ENCODE measurements at regions not wholly inside any gene's neighbourhood (a gene's known extent, or its start where the extent isn't known, plus 50 kb on each side); places are given as distances from the start of the nearest gene placed in this dataset.

DNA sequence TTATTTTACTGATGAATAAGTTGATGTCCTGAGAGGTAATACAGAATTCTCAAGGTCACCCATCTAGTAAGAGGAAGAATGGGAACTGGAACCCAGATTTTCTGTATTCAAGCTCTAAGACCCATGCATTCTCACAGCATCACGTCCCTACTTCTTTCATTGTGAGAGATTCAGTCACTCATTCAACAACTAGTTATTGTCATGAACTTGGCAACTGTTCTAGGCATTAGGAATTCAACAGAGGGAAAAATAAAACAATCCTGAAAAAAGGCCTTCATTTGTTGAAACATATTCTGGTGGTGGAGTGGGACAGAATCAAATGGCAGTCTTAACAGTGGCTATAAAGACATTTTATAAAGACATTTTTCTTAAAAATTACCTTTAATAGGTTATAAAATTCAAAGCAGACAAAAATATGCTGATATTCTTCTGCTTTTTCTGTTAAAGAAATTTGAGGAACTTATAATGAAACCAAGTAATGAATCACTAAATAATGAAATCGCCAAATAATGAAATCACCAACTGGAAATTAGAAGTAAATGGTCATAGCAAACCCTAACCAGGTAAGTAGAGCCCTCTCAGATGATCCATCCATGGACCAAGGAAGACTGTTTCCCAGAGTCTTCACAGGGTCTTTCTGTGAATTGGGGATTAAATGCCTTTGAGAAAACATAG, 136.5 kb upstream of the DPYD start:
- no peak for DNase-seq
- TF ChIP-seq FOSL2 (IDR thresholded peaks at IDR 0.05; ENCODE audit: borderline replicate concordance, low read depth) = no peak
- TF ChIP-seq MXI1 (IDR thresholded peaks at IDR 0.05; ENCODE audit: low read depth, low read length) = no peak
- TF ChIP-seq ELF1 (IDR thresholded peaks at IDR 0.05) = no peak
- no peak for TF ChIP-seq YY1 (IDR thresholded peaks at IDR 0.05; ENCODE audit: low read depth)
- TF ChIP-seq, protein P1, sequence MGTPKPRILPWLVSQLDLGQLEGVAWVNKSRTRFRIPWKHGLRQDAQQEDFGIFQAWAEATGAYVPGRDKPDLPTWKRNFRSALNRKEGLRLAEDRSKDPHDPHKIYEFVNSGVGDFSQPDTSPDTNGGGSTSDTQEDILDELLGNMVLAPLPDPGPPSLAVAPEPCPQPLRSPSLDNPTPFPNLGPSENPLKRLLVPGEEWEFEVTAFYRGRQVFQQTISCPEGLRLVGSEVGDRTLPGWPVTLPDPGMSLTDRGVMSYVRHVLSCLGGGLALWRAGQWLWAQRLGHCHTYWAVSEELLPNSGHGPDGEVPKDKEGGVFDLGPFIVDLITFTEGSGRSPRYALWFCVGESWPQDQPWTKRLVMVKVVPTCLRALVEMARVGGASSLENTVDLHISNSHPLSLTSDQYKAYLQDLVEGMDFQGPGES (IDR thresholded peaks at IDR 0.05; ENCODE audit: low read depth, low read length) = no peak
- no peak for TF ChIP-seq USF2 (IDR thresholded peaks at IDR 0.05; ENCODE audit: borderline replicate concordance, low read depth, low read length)
- TF ChIP-seq RAD21 (IDR thresholded peaks at IDR 0.05; ENCODE audit: low read length) = no peak
- TF ChIP-seq NFIC (IDR thresholded peaks at IDR 0.05; ENCODE audit: borderline replicate concordance) = no peak
- TF ChIP-seq FOXJ3 (CRISPR knock-in tag; IDR thresholded peaks at IDR 0.05) = no peak
- TF ChIP-seq NRF1 (IDR thresholded peaks at IDR 0.05; ENCODE audit: low read depth, low read length) = no peak
- TF ChIP-seq SIN3A (IDR thresholded peaks at IDR 0.05; ENCODE audit: borderline replicate concordance, low read depth, low read length) = no peak
- no peak for TF ChIP-seq MAX (IDR thresholded peaks at IDR 0.05; ENCODE audit: low read depth)
- TF ChIP-seq EP300 (IDR thresholded peaks at IDR 0.05; ENCODE audit: borderline replicate concordance in 1 of 2, low read depth in 1 of 2, low read length in 1 of 2) = no peak
- TF ChIP-seq, protein P2, sequence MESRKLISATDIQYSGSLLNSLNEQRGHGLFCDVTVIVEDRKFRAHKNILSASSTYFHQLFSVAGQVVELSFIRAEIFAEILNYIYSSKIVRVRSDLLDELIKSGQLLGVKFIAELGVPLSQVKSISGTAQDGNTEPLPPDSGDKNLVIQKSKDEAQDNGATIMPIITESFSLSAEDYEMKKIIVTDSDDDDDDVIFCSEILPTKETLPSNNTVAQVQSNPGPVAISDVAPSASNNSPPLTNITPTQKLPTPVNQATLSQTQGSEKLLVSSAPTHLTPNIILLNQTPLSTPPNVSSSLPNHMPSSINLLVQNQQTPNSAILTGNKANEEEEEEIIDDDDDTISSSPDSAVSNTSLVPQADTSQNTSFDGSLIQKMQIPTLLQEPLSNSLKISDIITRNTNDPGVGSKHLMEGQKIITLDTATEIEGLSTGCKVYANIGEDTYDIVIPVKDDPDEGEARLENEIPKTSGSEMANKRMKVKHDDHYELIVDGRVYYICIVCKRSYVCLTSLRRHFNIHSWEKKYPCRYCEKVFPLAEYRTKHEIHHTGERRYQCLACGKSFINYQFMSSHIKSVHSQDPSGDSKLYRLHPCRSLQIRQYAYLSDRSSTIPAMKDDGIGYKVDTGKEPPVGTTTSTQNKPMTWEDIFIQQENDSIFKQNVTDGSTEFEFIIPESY (IDR thresholded peaks at IDR 0.05; ENCODE audit: borderline replicate concordance, low read depth) = no peak
- TF ChIP-seq JUND (IDR thresholded peaks at IDR 0.05) = no peak
- no peak for TF ChIP-seq REST (IDR thresholded peaks at IDR 0.05; ENCODE audit: low read depth, low read length)
- no peak for TF ChIP-seq RCOR1 (IDR thresholded peaks at IDR 0.05; ENCODE audit: low read length)
- no peak for TF ChIP-seq EZH2phosphoT487 (IDR thresholded peaks at IDR 0.05; ENCODE audit: borderline replicate concordance, low read depth)
- TF ChIP-seq CHD2 (IDR thresholded peaks at IDR 0.05; ENCODE audit: low read length, partially characterized antibody) = no peak
- Histone ChIP-seq H3K79me2 (ENCODE audit: insufficient read depth) (no peaks in the 10 kb centered on the region), H3K9me3 (no peaks in the 10 kb centered on the region), H3K4me2 (no peak overlapping the region), H3K36me3 (replicated peaks in 1 of 2; ENCODE audit: control insufficient read depth in 1 of 2, insufficient read depth in 2 of 2, low read length in 1 of 2) (no peaks in the 10 kb centered on the region), H3F3A (replicated peaks; ENCODE audit: insufficient read depth) (peaks cover 3% of the 10 kb centered on the region), H4K20me1 (ENCODE audit: insufficient read depth) (no peaks in the 10 kb centered on the region), H3K27ac (ENCODE audit: low read depth in 2 of 2, low read length in 1 of 2) (peak overlapping the region; percentile 4 to 28; a peak in 2 of 4 replicates), H3K9ac (no peak overlapping the region), H3K4me1 (ENCODE audit: control insufficient read depth in 1 of 2, insufficient read depth in 2 of 2, low read depth in 1 of 2, low read length in 1 of 2) (peaks cover 3 to 8% of the 10 kb centered on the region in 2 experiments; a peak in 3 of 4 replicates), H3K27me3 (ENCODE audit: insufficient read depth) (no peaks in the 10 kb centered on the region), H3K4me3 (ENCODE audit: low read depth in 2 of 2, low read length in 1 of 2) (no peak overlapping the region), H2AFZ (ENCODE audit: low read depth) (no peak overlapping the region), H3K9me2 (no peaks in the 10 kb centered on the region)
- 86% methylated on average over 2 of the region's 2 CpGs for whole genome bisulfite sequencing (ENCODE audit: low lambda C conversion rate)
- POLR2A ChIA-PET = interaction anchor here (0.7 kb wide), 1 partner anchor 1374 kb away, joined by 3 read pairs; no protein-coding TSS in a partner anchor
- CTCF ChIA-PET = interaction anchor here (4.0 to 4.3 kb wide), 2 partner anchors 395 to 410 kb away, joined by 18 to 53 read pairs; no protein-coding TSS in a partner anchor
